ENCODE measurements at regions not wholly inside any gene's neighbourhood (a gene's known extent, or its start where the extent isn't known, plus 50 kb on each side); places are given as distances from the start of the nearest gene placed in this dataset.

GRCh38 chr5:63686938-63687337 lies 275.3 kb downstream of the HTR1A start:
- TF ChIP-seq CTCF (IDR thresholded peaks at IDR 0.05 in 4 of 5, conservative IDR thresholded peaks at IDR 0.05 in 1 of 5), result no peak
- no peak for TF ChIP-seq POLR2A (IDR thresholded peaks at IDR 0.05)
